Body of pancreas (tissue), 4 donors: ENCODE measurements at regions not wholly inside any gene's neighbourhood (a gene's known extent, or its start where the extent isn't known, plus 50 kb on each side); places are given as distances from the start of the nearest gene placed in this dataset.

ENCODE experiments used
- ATAC-seq: fragments of 150-250 bp; one replicate; pipeline ENCODE4 v1.9.1; 2016
- DNase-seq, 4 donors: peaks; one replicate each; pipeline ENCODE4 v3.0.0-alpha.2; 2019
- H3K27ac ChIP-seq, 4 donors: fragments of 200-600 bp; sonication (generic); 1 replicate in 3 of 4; 2 replicates in 1 of 4; pipeline versions ENCODE4 v1.5.1 to v1.6.1; 2016 to 2019; ENCODE audit warnings: mild to moderate bottlenecking in 1 of 4, mixed read lengths in 1 of 4, moderate library complexity in 1 of 4
- H3K27me3 ChIP-seq, 2 donors: fragments of 200-600 bp; sonication (generic); one replicate each; pipeline ENCODE4 v1.6.0; 2016; ENCODE audit warnings: mild to moderate bottlenecking in 1 of 2
- H3K36me3 ChIP-seq, 2 donors: fragments of 200-600 bp; sonication (generic); replicated peaks in 1 of 2; 2 replicates each; pipeline ENCODE4 v1.5.1; 2016; ENCODE audit warnings: low read depth in 2 of 2; ENCODE audit not compliant: insufficient read depth in 1 of 2
- H3K4me1 ChIP-seq: fragments of 200-600 bp; sonication (generic); one replicate; pipeline ENCODE4 v1.6.0; 2016
- H3K4me3 ChIP-seq, 2 donors: fragments of 200-600 bp; sonication (generic); 1 replicate in 1 of 2; 2 replicates in 1 of 2; pipeline ENCODE4 v1.5.1; 2016 to 2019
- H3K9me3 ChIP-seq, 3 donors: fragments of 200-600 bp; sonication (generic); 1 replicate in 2 of 3; 2 replicates in 1 of 3; pipeline ENCODE4 v1.5.1; 2016
- POLR2A ChIP-seq, 3 donors: fragments of 450-650 bp; IDR thresholded peaks; one replicate each; pipeline ENCODE4 v1.6.1; 2016; ENCODE audit warnings: antibody characterized with exemption in 3 of 3, mild to moderate bottlenecking in 2 of 3
- WGBS, 2 donors: methylation state at CpG; one replicate each; pipeline ENCODE4 v1.1.5; 2017; 5-methylcytosine and 5-hydroxymethylcytosine counted together
- intact Hi-C: fragments of 100-400 bp; cut with DNase I; formaldehyde crosslinking; loops from one replicate; pipeline ENCODE4 v1.15.1; 2023
- TF ChIP-seq, protein P1 (sequence below), 7 experiments: fragments of 450-650 bp in 4 of 7; fragments of 200-600 bp in 3 of 7; sonication (generic) in 3 of 7; IDR thresholded peaks; one replicate each; pipeline ENCODE4 v1.5.1; 2016 to 2019; ENCODE audit warnings: antibody characterized with exemption in 7 of 7

GRCh38 chr6:100216760-100217159 lies 222.7 kb upstream of the MCHR2 start:
- TF ChIP-seq, protein P1, sequence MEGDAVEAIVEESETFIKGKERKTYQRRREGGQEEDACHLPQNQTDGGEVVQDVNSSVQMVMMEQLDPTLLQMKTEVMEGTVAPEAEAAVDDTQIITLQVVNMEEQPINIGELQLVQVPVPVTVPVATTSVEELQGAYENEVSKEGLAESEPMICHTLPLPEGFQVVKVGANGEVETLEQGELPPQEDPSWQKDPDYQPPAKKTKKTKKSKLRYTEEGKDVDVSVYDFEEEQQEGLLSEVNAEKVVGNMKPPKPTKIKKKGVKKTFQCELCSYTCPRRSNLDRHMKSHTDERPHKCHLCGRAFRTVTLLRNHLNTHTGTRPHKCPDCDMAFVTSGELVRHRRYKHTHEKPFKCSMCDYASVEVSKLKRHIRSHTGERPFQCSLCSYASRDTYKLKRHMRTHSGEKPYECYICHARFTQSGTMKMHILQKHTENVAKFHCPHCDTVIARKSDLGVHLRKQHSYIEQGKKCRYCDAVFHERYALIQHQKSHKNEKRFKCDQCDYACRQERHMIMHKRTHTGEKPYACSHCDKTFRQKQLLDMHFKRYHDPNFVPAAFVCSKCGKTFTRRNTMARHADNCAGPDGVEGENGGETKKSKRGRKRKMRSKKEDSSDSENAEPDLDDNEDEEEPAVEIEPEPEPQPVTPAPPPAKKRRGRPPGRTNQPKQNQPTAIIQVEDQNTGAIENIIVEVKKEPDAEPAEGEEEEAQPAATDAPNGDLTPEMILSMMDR (IDR thresholded peaks at IDR 0.05) = no peak
- no peak for TF ChIP-seq POLR2A (IDR thresholded peaks at IDR 0.05)
- no peaks in the 10 kb centered on the region for H3K27me3 ChIP-seq
- DNase-seq (no peak), ATAC-seq (no peak)
- no peaks in the 10 kb centered on the region for H3K4me1 ChIP-seq
- no peak overlapping the region for H3K4me3 ChIP-seq
- no peaks in the 10 kb centered on the region for H3K9me3 ChIP-seq
- intact Hi-C loops = no loop called here
- no peak overlapping the region for H3K27ac ChIP-seq
- H3K36me3 ChIP-seq = no peaks in the 10 kb centered on the region

DNA sequence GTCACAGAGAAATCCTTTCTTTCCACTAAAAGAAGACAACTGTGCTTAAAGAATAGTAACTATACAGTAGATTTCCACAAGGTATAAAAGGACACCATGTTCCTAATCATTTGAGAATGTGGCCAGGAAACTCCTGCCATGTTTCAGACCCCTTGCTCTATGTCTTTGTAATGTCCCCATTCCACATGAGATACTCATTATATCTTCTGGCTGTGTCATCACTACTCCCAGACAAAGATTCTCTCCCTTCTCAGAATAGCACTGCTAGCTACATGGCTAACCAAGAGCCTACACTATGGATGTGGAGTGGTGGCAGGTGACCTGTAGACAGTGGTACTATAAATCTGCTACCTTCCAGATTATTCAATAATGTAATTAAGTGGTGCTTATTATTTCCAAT lies 218.1 kb upstream of the MCHR2 start:
- H3K36me3 ChIP-seq = no peaks in the 10 kb centered on the region
- TF ChIP-seq, protein P1 (IDR thresholded peaks at IDR 0.05) = no peak
- TF ChIP-seq POLR2A (IDR thresholded peaks at IDR 0.05) = no peak
- no peak overlapping the region for H3K27ac ChIP-seq
- no peak overlapping the region for H3K4me3 ChIP-seq
- intact Hi-C loops = no loop called here
- H3K27me3 ChIP-seq = no peaks in the 10 kb centered on the region
- H3K4me1 ChIP-seq = no peaks in the 10 kb centered on the region
- DNase-seq (no peak), ATAC-seq (no peak)
- no peaks in the 10 kb centered on the region for H3K9me3 ChIP-seq

- no peak overlapping the region for H3K27ac ChIP-seq
- intact Hi-C loops = no loop called here
These were observed 216.4 kb upstream of the MCHR2 start for GRCh38 chr6:100210137-100211117.

GRCh38 chr6:100209323-100210136 lies 215.5 kb upstream of the MCHR2 start:
- Histone ChIP-seq H3K27me3 (no peaks in the 10 kb centered on the region), H3K4me3 (no peak overlapping the region), H3K9me3 (no peaks in the 10 kb centered on the region), H3K4me1 (no peaks in the 10 kb centered on the region), H3K27ac (no peak overlapping the region), H3K36me3 (no peaks in the 10 kb centered on the region)
- ATAC-seq (no peak), DNase-seq (no peak)
- 56 to 61% methylated on average over 2 of the region's 2 CpGs for WGBS, 2 donors
- no peak for TF ChIP-seq POLR2A (IDR thresholded peaks at IDR 0.05)
- TF ChIP-seq, protein P1 (IDR thresholded peaks at IDR 0.05) = no peak
- intact Hi-C loops = no loop called here

More at GRCh38 chr6:100210137-100211117, 216.4 kb upstream of the MCHR2 start:
- Histone ChIP-seq H3K4me1 (no peaks in the 10 kb centered on the region), H3K4me3 (no peak overlapping the region), H3K36me3 (no peaks in the 10 kb centered on the region), H3K9me3 (no peaks in the 10 kb centered on the region), H3K27me3 (no peaks in the 10 kb centered on the region)
- no peak for ATAC-seq
- WGBS, 2 donors = 49 to 54% methylated on average over 9 of the region's 9 CpGs
- no peak for DNase-seq
- no peak for TF ChIP-seq POLR2A (IDR thresholded peaks at IDR 0.05)
- TF ChIP-seq, protein P1 (IDR thresholded peaks at IDR 0.05) = no peak
